ENCODE measurements at regions not wholly inside any gene's neighbourhood (a gene's known extent, or its start where the extent isn't known, plus 50 kb on each side); places are given as distances from the start of the nearest gene placed in this dataset.
A peak's percentile ranks its signal among the peaks of the same experiment; 100 is the strongest.

DNA sequence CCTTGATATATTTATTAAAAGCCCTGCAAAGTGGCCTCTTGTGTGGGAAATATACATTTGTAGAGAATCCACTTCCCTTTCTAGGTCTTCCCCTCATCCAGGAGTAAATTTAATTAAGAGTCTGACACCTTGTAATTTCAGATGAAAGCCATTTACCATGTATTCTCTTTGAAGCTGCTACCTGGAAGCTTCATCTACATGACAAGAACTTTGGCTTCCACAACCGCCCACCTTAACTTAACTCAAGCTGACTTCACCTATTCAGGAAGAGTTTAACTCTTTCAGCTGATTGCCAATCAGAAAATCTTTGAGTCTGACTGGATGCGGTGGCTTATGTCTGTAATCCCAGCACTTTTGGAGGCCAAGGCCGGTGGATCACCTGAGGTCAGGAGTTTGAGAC, 899.9 kb downstream of the TAF11L14 start:
- TF ChIP-seq, protein P1, sequence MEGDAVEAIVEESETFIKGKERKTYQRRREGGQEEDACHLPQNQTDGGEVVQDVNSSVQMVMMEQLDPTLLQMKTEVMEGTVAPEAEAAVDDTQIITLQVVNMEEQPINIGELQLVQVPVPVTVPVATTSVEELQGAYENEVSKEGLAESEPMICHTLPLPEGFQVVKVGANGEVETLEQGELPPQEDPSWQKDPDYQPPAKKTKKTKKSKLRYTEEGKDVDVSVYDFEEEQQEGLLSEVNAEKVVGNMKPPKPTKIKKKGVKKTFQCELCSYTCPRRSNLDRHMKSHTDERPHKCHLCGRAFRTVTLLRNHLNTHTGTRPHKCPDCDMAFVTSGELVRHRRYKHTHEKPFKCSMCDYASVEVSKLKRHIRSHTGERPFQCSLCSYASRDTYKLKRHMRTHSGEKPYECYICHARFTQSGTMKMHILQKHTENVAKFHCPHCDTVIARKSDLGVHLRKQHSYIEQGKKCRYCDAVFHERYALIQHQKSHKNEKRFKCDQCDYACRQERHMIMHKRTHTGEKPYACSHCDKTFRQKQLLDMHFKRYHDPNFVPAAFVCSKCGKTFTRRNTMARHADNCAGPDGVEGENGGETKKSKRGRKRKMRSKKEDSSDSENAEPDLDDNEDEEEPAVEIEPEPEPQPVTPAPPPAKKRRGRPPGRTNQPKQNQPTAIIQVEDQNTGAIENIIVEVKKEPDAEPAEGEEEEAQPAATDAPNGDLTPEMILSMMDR (conservative IDR thresholded peaks at IDR 0.05; ENCODE audit: low read depth in 2 of 2): no peak
- TF ChIP-seq POLR2AphosphoS5 (IDR thresholded peaks at IDR 0.05; ENCODE audit: low read depth) (no peak), EZH2phosphoT487 (IDR thresholded peaks at IDR 0.05; ENCODE audit: unreplicated experiment) (no peak), ZNF331 (CRISPR knock-in tag; IDR thresholded peaks at IDR 0.05; ENCODE audit: low read depth) (peak; percentile 7; the same call in 1 of the 2 replicates), ZNF114 (CRISPR knock-in tag; IDR thresholded peaks at IDR 0.05) (no peak)
